Breast epithelium (tissue), 3 donors: ENCODE measurements at regions not wholly inside any gene's neighbourhood (a gene's known extent, or its start where the extent isn't known, plus 50 kb on each side); places are given as distances from the start of the nearest gene placed in this dataset.

Source experiments
- CTCF ChIP-seq, 3 donors: fragments of 450-650 bp; IDR thresholded peaks; one replicate each; pipeline ENCODE4 v1.5.1; 2016 to 2017; ENCODE audit warnings: antibody characterized with exemption in 3 of 3, mild to moderate bottlenecking in 3 of 3, moderate library complexity in 3 of 3
- POLR2A ChIP-seq: fragments of 450-650 bp; IDR thresholded peaks from one replicate; pipeline ENCODE4 v1.6.1; 2016; ENCODE audit warnings: antibody characterized with exemption, mild to moderate bottlenecking, moderate library complexity

GRCh38 chr2:33650171-33650570, 51.1 kb upstream of the FAM98A start:
- TF ChIP-seq POLR2A (no peak), CTCF (IDR thresholded peaks at IDR 0.05) (no peak)
